K562 (cell line): ENCODE measurements at regions not wholly inside any gene's neighbourhood (a gene's known extent, or its start where the extent isn't known, plus 50 kb on each side); places are given as distances from the start of the nearest gene placed in this dataset.

Experiments used
- ATAC-seq: fragments of 200-7000 bp; cut with Tn5 transposase; 3 replicates; pipeline ENCODE4 v1.9.1; 2020; ENCODE audit warnings: moderate library complexity
- BruUV-seq: library from RNA; stranded (reverse); fragments of 400-500 nt; replicated peaks from 2 replicates; lab custom pipeline; 2021; lab: Mats Ljungman, UMichigan
- CTCF ChIA-PET: fragments of 300-600 bp; formaldehyde crosslinking; extraction: SDS; loops from one replicate; lab custom pipeline; 2021; ENCODE audit warnings: low intra/inter-chr PET ratio; lab: Yijun Ruan, JAX
- POLR2A ChIA-PET: fragments of 300-600, 350-650 bp; sonication (Branson Sonifier 250); formaldehyde crosslinking; extraction: SDS; loops from one replicate; lab custom pipeline; 2021; ENCODE audit warnings: antibody characterized with exemption, inconsistent platforms; lab: Yijun Ruan, JAX
- DNase-seq, 4 experiments: peaks; one replicate each; pipeline versions ENCODE4 v3.0.0 to v3.0.0-alpha.2; 2011 to 2018; ENCODE audit warnings: low spot score in 3 of 4, mixed read lengths in 3 of 4; ENCODE audit errors: extremely low read depth in 1 of 4
- FAIRE-seq: peaks from 2 replicates; lab custom pipeline; 2011; peaks lifted over from hg19 to GRCh38; lab: Jason Lieb, UNC
- H2AFZ ChIP-seq: 2 replicates; pipeline ENCODE4 v1.6.0; 2011; ENCODE audit warnings: low read depth, low read length, control low read depth, inconsistent platforms
- H3K27ac ChIP-seq: fragments of 200-600 bp; 3 replicates; pipeline ENCODE4 v1.8.0; 2011; ENCODE audit warnings: low read depth, mild to moderate bottlenecking, control low read depth, inconsistent platforms, low read length, moderate library complexity, mixed read lengths; ENCODE audit errors: extremely low read depth
- H3K27me3 ChIP-seq, 2 experiments: fragments of 300-600 bp in 1 of 2; 2 replicates in 1 of 2; 3 replicates in 1 of 2; pipeline versions ENCODE4 v1.6.0 to v1.8.0; 2011; ENCODE audit warnings: inconsistent platforms in 2 of 2, low read length in 2 of 2, mild to moderate bottlenecking in 1 of 2, mixed read lengths in 1 of 2, moderate library complexity in 1 of 2; ENCODE audit not compliant: control insufficient read depth in 2 of 2, insufficient read depth in 2 of 2
- H3K36me3 ChIP-seq: fragments of 300-600 bp; 3 replicates; pipeline ENCODE4 v1.8.0; 2011; ENCODE audit warnings: mild to moderate bottlenecking, low read length, inconsistent platforms; ENCODE audit not compliant: control insufficient read depth, insufficient read depth
- H3K4me1 ChIP-seq, 2 experiments: fragments of 200-600 bp in 1 of 2; replicated peaks in 1 of 2; 2 replicates in 1 of 2; 3 replicates in 1 of 2; pipeline versions ENCODE4 v1.5.1 to v1.8.0; 2011; ENCODE audit warnings: inconsistent platforms in 2 of 2, low read length in 2 of 2, mild to moderate bottlenecking in 1 of 2, mixed read lengths in 1 of 2, moderate library complexity in 1 of 2; ENCODE audit not compliant: control insufficient read depth in 2 of 2, insufficient read depth in 2 of 2
- H3K4me2 ChIP-seq: 2 replicates; pipeline ENCODE4 v1.6.1; 2011; ENCODE audit warnings: low read length, control low read depth, inconsistent platforms, mixed read lengths; ENCODE audit not compliant: insufficient read depth
- H3K4me3 ChIP-seq: fragments of 200-600 bp; sonication (generic), shearing (Covaris generic); 2 replicates; pipeline ENCODE4 v1.5.1; 2016; ENCODE audit warnings: control low read depth, inconsistent platforms
- H3K79me2 ChIP-seq: fragments of 200-600 bp; 3 replicates; pipeline ENCODE4 v1.8.0; 2011; ENCODE audit warnings: low read length, inconsistent platforms; ENCODE audit not compliant: control insufficient read depth, insufficient read depth
- H3K9ac ChIP-seq, 2 experiments: 2 replicates each; pipeline versions ENCODE4 v1.6.0 to v1.6.1; 2011; ENCODE audit warnings: low read depth in 2 of 2, low read length in 2 of 2, control low read depth in 1 of 2, inconsistent platforms in 1 of 2, mild to moderate bottlenecking in 1 of 2, mixed read lengths in 1 of 2; ENCODE audit not compliant: insufficient read depth in 1 of 2
- H3K9me1 ChIP-seq: one replicate; pipeline ENCODE4 v1.6.0; 2011; ENCODE audit warnings: inconsistent platforms, mild to moderate bottlenecking, low read length, moderate library complexity; ENCODE audit not compliant: control insufficient read depth, insufficient read depth
- H3K9me3 ChIP-seq: replicated peaks from 2 replicates; pipeline ENCODE4 v1.5.1; 2011; ENCODE audit warnings: low read depth, low read length, inconsistent platforms; ENCODE audit not compliant: control insufficient read depth, insufficient read depth
- H4K20me1 ChIP-seq: replicated peaks from 2 replicates; pipeline ENCODE4 v1.6.1; 2011; ENCODE audit warnings: low read length, inconsistent platforms, mixed read lengths; ENCODE audit not compliant: control insufficient read depth, insufficient read depth
- BRD9 ChIP-seq: fragments of 450-650 bp; IDR thresholded peaks from 2 replicates; pipeline ENCODE4 v1.6.1; 2018; ENCODE audit warnings: low read depth; ENCODE audit not compliant: partially characterized antibody
- CEBPB ChIP-seq: fragments of 450-650 bp; IDR thresholded peaks from 2 replicates; pipeline ENCODE4 v1.6.1; 2016; ENCODE audit warnings: missing genetic modification characterization, missing compliant biosample characterization
- ESRRB ChIP-seq: fragments of 250-450 bp; sonication (Bioruptor Pico); IDR thresholded peaks from 2 replicates; pipeline ENCODE4 v1.5.0; 2020; ENCODE audit warnings: mild to moderate bottlenecking, moderate library complexity, borderline replicate concordance
- JUND ChIP-seq, 2 experiments: IDR thresholded peaks; 2 replicates in 1 of 2; 3 replicates in 1 of 2; pipeline ENCODE4 v1.6.1; 2011; ENCODE audit warnings: borderline replicate concordance in 2 of 2, low read depth in 2 of 2, low read length in 2 of 2, improper control_type of control experiment in 1 of 2, missing biosample characterization in 1 of 2, missing genetic modification characterization in 1 of 2, missing genetic modification reagents in 1 of 2
- MAFF ChIP-seq: IDR thresholded peaks from 2 replicates; pipeline ENCODE4 v1.6.1; 2012; ENCODE audit warnings: low read length, improper control_type of control experiment
- MAFG ChIP-seq: fragments of 450-650 bp; conservative IDR thresholded peaks from 2 replicates; pipeline ENCODE4 v1.6.1; 2016; ENCODE audit warnings: missing genetic modification characterization, missing compliant biosample characterization
- PCBP2 ChIP-seq: fragments of 200-400 bp; formaldehyde crosslinking; IDR thresholded peaks from 2 replicates; pipeline ENCODE4 v1.6.1; 2018; ENCODE audit warnings: low read length, low read depth, mild to moderate bottlenecking, moderate library complexity; ENCODE audit not compliant: poor library complexity, severe bottlenecking
- STAT5A ChIP-seq: IDR thresholded peaks from 2 replicates; pipeline ENCODE4 v1.6.1; 2012; ENCODE audit warnings: low read length, inconsistent platforms, borderline replicate concordance
- ZNF79 ChIP-seq: fragments of 250-450 bp; sonication (Bioruptor Pico); IDR thresholded peaks from 2 replicates; pipeline ENCODE4 v1.4.0; 2020; ENCODE audit warnings: low read depth, mild to moderate bottlenecking, moderate library complexity
- WGBS: fragments of 100-300 bp; shearing (Covaris generic); methylation state at CpG from one replicate; pipeline ENCODE4 v1.1.6; 2016; ENCODE audit warnings: low coverage, mixed read lengths; ENCODE audit not compliant: insufficient coverage; ENCODE audit errors: missing lambda C conversion rate; 5-methylcytosine and 5-hydroxymethylcytosine counted together
- in situ Hi-C: fragments of 300-500 bp; cut with MboI; formaldehyde crosslinking; loops from 4 replicates; pipeline ENCODE4 v1.15.0; 2018; ENCODE audit warnings: inconsistent platforms, mixed read lengths
- intact Hi-C: fragments of 100-400 bp; cut with micrococcal nuclease; formaldehyde crosslinking; loops from 2 replicates; pipeline ENCODE4 v1.14.2; 2022
- TF ChIP-seq, protein P1 (sequence below), 2 experiments: fragments of 450-650 bp; IDR thresholded peaks; 2 replicates each; pipeline ENCODE4 v1.6.1; 2016
- TF ChIP-seq, protein P2 (sequence below): sonication (generic); formaldehyde crosslinking; IDR thresholded peaks from 2 replicates; pipeline ENCODE4 v1.9.0; 2022; ENCODE audit warnings: mild to moderate bottlenecking, missing genetic modification reagents
- TF ChIP-seq, protein P3 (sequence below): fragments of 200-800 bp; sonication (Bioruptor generic); IDR thresholded peaks from 2 replicates; pipeline ENCODE4 v1.6.1; 2017; ENCODE audit warnings: missing genetic modification characterization, missing compliant biosample characterization
- TF ChIP-seq, protein P4 (sequence below): sonication (generic); formaldehyde crosslinking; IDR thresholded peaks from 2 replicates; pipeline ENCODE4 v1.8.1; 2023; ENCODE audit warnings: mild to moderate bottlenecking, missing genetic modification reagents

DNA sequence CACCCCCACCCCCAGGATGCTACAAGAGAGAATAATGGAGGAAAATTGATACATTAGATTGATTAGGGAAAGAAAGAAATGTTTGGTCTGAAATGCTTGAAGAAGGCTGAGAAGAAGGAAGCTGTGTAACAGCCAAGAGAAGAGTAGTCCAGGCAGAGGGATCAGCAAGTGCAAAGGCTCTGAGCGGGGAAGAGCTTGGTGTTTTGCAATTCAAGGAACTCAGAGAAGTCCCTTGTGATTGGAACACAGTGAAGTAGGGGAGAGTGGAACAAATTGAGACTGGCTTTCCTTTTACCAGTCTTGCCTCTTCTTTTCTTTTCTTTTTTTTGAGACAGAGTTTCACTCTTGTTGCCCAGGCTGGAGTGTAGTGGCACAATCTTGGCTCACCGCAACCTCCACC, 76.6 kb upstream of the CHD6 start:
- in situ Hi-C loops, result no loop called here

More for the DNA sequence above, 76.6 kb upstream of the CHD6 start:
- Histone ChIP-seq H2AFZ (peak overlapping the region; percentile 96), H3K4me3 (no peak overlapping the region), H4K20me1 (no peaks in the 10 kb centered on the region), H3K27ac (peak overlapping the region; percentile 93), H3K4me1 (peaks cover 29 to 59% of the 10 kb centered on the region in 2 experiments), H3K79me2 (peaks cover 5% of the 10 kb centered on the region; the same call in 1 of the 3 replicates), H3K9me3 (no peaks in the 10 kb centered on the region), H3K36me3 (no peaks in the 10 kb centered on the region), H3K9ac (peak overlapping the region in 1 of 2 experiments; percentile 79; a peak in 2 of 4 replicates), H3K27me3 (no peaks in the 10 kb centered on the region), H3K4me2 (peak overlapping the region; percentile 96), H3K9me1 (no peaks in the 10 kb centered on the region)
- no TSS peak for BruUV-seq
- CTCF ChIA-PET, result no interaction called here
- intact Hi-C loops, result loop anchor here (5.0 kb wide), 2 partner anchors 77 to 352 kb away; partner anchors contain the start of genes CHD6 and LPIN3
- POLR2A ChIA-PET, result interaction anchor here (3.4 kb wide), 1 partner anchor 21 kb away, joined by 15 read pairs; no protein-coding TSS in a partner anchor
- ATAC-seq, result no peak
- no peak for FAIRE-seq
- WGBS, result 77% methylated on average over 1 of the region's 2 CpGs
- DNase-seq, result peak in 1 of 4 experiments; percentile 41
- no peak for TF ChIP-seq STAT5A
- TF ChIP-seq JUND (IDR thresholded peaks at IDR 0.05; ENCODE audit: borderline replicate concordance, low read depth, low read length), result no peak
- 0 out of 3 replicates have a peak, but pooled peaks have one; percentile 17 for TF ChIP-seq JUND (tag; IDR thresholded peaks at IDR 0.05; ENCODE audit: borderline replicate concordance, low read depth, low read length)
- TF ChIP-seq, protein P1, sequence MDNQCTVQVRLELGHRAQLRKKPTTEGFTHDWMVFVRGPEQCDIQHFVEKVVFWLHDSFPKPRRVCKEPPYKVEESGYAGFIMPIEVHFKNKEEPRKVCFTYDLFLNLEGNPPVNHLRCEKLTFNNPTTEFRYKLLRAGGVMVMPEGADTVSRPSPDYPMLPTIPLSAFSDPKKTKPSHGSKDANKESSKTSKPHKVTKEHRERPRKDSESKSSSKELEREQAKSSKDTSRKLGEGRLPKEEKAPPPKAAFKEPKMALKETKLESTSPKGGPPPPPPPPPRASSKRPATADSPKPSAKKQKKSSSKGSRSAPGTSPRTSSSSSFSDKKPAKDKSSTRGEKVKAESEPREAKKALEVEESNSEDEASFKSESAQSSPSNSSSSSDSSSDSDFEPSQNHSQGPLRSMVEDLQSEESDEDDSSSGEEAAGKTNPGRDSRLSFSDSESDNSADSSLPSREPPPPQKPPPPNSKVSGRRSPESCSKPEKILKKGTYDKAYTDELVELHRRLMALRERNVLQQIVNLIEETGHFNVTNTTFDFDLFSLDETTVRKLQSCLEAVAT (IDR thresholded peaks at IDR 0.05), result 0 out of 4 replicates have a peak, but pooled peaks of 1 of the 2 experiments have one; percentile 15
- no peak for TF ChIP-seq ZNF79
- TF ChIP-seq MAFG (tag), result no peak
- TF ChIP-seq, protein P2, sequence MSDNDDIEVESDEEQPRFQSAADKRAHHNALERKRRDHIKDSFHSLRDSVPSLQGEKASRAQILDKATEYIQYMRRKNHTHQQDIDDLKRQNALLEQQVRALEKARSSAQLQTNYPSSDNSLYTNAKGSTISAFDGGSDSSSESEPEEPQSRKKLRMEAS (CRISPR knock-in tag), result no peak
- no peak for TF ChIP-seq PCBP2
- TF ChIP-seq CEBPB (tag), result peak; percentile 78; the same call in 1 of the 2 replicates
- TF ChIP-seq, protein P3, sequence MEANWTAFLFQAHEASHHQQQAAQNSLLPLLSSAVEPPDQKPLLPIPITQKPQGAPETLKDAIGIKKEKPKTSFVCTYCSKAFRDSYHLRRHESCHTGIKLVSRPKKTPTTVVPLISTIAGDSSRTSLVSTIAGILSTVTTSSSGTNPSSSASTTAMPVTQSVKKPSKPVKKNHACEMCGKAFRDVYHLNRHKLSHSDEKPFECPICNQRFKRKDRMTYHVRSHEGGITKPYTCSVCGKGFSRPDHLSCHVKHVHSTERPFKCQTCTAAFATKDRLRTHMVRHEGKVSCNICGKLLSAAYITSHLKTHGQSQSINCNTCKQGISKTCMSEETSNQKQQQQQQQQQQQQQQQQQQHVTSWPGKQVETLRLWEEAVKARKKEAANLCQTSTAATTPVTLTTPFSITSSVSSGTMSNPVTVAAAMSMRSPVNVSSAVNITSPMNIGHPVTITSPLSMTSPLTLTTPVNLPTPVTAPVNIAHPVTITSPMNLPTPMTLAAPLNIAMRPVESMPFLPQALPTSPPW (CRISPR knock-in tag), result no peak
- no peak for TF ChIP-seq MAFF
- TF ChIP-seq, protein P4, sequence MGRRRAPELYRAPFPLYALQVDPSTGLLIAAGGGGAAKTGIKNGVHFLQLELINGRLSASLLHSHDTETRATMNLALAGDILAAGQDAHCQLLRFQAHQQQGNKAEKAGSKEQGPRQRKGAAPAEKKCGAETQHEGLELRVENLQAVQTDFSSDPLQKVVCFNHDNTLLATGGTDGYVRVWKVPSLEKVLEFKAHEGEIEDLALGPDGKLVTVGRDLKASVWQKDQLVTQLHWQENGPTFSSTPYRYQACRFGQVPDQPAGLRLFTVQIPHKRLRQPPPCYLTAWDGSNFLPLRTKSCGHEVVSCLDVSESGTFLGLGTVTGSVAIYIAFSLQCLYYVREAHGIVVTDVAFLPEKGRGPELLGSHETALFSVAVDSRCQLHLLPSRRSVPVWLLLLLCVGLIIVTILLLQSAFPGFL (CRISPR knock-in tag), result no peak
- no peak for TF ChIP-seq ESRRB (CRISPR knock-in tag)
- no peak for TF ChIP-seq BRD9
